ENCODE measurements at regions not wholly inside any gene's neighbourhood (a gene's known extent, or its start where the extent isn't known, plus 50 kb on each side); places are given as distances from the start of the nearest gene placed in this dataset.

DNA sequence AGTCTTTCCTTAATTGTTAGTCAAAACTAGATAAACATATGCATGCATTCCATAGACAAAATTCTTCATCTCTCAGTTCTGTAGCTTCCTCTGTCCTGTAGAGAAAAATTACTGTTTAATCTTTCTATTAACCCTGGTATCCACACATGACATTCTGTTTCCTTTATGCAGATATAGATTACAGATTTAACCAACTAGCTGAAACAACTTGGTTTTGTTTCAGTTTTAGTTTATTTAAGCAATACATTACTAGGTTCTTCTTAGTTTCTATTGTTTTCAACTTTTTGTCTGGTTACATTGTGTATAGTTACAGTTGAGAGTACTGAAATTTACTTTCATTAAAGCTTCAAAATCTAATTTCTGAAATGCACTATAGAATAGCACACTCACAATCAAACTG is 933.9 kb upstream of the EPHA5 start:
- TF ChIP-seq, protein P1, sequence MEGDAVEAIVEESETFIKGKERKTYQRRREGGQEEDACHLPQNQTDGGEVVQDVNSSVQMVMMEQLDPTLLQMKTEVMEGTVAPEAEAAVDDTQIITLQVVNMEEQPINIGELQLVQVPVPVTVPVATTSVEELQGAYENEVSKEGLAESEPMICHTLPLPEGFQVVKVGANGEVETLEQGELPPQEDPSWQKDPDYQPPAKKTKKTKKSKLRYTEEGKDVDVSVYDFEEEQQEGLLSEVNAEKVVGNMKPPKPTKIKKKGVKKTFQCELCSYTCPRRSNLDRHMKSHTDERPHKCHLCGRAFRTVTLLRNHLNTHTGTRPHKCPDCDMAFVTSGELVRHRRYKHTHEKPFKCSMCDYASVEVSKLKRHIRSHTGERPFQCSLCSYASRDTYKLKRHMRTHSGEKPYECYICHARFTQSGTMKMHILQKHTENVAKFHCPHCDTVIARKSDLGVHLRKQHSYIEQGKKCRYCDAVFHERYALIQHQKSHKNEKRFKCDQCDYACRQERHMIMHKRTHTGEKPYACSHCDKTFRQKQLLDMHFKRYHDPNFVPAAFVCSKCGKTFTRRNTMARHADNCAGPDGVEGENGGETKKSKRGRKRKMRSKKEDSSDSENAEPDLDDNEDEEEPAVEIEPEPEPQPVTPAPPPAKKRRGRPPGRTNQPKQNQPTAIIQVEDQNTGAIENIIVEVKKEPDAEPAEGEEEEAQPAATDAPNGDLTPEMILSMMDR (IDR thresholded peaks at IDR 0.05), result no peak
- TF ChIP-seq EP300 (IDR thresholded peaks at IDR 0.05) (no peak), POLR2AphosphoS5 (IDR thresholded peaks at IDR 0.05) (no peak)
- Histone ChIP-seq H3K4me3 (no peak overlapping the region), H3K4me1 (no peaks in the 10 kb centered on the region), H3K9me3 (no peaks in the 10 kb centered on the region), H3K36me3 (no peaks in the 10 kb centered on the region), H3K27ac (no peak overlapping the region), H3K27me3 (no peaks in the 10 kb centered on the region)
- no peak for DNase-seq
- intact Hi-C loops (cut with DNase I), result no loop called here

DNA sequence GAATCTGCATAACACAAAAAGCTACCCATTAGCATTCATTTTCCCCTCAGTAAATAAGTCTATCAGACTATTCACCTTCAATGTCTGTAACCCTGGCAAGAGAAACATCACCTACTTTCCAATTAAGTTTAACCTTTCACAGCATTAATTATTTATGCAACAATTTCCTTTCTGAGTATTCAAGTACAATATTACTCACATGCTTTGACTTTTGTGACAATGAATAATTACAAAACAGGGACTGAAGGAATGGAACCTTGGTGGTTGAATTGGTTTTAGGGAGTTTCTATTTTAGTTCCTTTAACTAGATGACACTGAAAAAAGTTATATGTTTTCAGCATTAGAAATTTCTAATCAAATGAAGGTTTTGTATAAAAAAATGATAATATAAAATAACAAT is 932.3 kb upstream of the EPHA5 start:
- no peak for DNase-seq
- intact Hi-C loops (cut with DNase I), result no loop called here

DNA sequence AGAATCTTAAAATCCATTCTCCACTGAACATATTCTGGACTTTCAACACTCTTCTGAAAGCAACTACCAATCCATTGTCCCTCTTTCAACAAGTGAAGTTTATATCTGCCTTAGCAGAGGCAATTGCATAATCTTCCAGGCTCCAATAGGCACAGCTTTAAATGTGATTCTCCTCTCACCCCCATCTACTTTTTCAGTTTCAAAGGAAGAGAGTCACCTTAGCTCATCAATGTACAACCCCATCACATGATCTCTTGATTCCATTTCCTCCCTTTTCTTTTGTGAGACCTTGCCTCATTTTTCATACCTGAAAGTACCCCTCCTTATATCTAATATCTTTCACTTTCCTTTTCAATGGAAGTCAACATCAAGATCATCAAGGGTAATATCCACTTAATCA is 921.7 kb upstream of the EPHA5 start:
- Histone ChIP-seq H3K4me1 (no peaks in the 10 kb centered on the region), H3K9me3 (no peaks in the 10 kb centered on the region), H3K27me3 (no peaks in the 10 kb centered on the region), H3K36me3 (no peaks in the 10 kb centered on the region), H3K4me3 (no peak overlapping the region), H3K27ac (no peak overlapping the region)
- intact Hi-C loops (cut with DNase I), result no loop called here
- no peak for DNase-seq
- TF ChIP-seq, protein P1 (IDR thresholded peaks at IDR 0.05), result no peak
- no peak for TF ChIP-seq POLR2AphosphoS5 (IDR thresholded peaks at IDR 0.05)

More for the DNA sequence above, 932.3 kb upstream of the EPHA5 start:
- Histone ChIP-seq H3K9me3 (no peaks in the 10 kb centered on the region), H3K4me3 (no peak overlapping the region), H3K4me1 (no peaks in the 10 kb centered on the region), H3K27me3 (no peaks in the 10 kb centered on the region), H3K27ac (no peak overlapping the region), H3K36me3 (no peaks in the 10 kb centered on the region)
- no peak for TF ChIP-seq POLR2AphosphoS5 (IDR thresholded peaks at IDR 0.05)
- no peak for TF ChIP-seq EP300 (IDR thresholded peaks at IDR 0.05)

DNA sequence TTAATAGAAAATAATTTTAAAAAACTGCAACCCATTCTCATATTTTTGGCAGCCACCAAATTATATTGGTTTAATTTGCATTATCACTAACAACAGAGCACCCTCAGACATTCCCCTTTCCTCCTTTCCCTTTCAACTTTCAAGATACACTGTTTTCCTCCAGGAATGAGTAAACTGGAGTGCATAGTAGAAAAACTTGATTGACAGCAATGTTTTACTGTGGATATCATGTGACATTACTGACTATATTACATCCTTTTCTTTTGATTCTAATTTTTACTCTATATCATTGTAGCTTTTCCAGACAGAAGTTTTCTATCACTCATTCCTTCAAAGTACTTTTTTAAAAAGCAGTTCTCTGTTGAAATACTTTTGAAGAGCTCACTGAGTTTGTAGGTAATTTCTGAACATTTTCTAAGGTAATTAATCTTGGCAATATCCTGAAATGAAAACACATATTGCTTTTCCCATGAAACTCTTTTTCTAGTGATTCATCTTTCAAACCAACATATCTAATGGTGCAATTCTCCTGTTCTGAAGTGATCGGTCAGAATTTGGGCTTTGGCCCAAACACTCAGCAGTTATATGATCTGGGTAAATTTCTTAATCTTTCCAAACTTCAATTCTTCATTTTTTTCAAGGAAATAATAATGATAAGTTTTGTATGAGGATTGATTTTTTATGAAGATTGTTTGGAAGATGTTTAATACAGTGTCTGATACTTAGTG is 920.4 kb upstream of the EPHA5 start:
- Histone ChIP-seq H3K27me3 (no peaks in the 10 kb centered on the region), H3K36me3 (no peaks in the 10 kb centered on the region), H3K9me3 (no peaks in the 10 kb centered on the region), H3K4me3 (no peak overlapping the region), H3K4me1 (no peaks in the 10 kb centered on the region), H3K27ac (no peak overlapping the region)
- no peak for DNase-seq
- 79 to 96% methylated on average over 1 of the region's 1 CpG for WGBS, 2 donors
- TF ChIP-seq POLR2A (IDR thresholded peaks at IDR 0.05), result no peak
- TF ChIP-seq POLR2AphosphoS5 (IDR thresholded peaks at IDR 0.05), result no peak
- no peak for TF ChIP-seq EP300 (IDR thresholded peaks at IDR 0.05)
- TF ChIP-seq, protein P1 (IDR thresholded peaks at IDR 0.05), result no peak
- intact Hi-C loops (cut with DNase I), result no loop called here

DNA sequence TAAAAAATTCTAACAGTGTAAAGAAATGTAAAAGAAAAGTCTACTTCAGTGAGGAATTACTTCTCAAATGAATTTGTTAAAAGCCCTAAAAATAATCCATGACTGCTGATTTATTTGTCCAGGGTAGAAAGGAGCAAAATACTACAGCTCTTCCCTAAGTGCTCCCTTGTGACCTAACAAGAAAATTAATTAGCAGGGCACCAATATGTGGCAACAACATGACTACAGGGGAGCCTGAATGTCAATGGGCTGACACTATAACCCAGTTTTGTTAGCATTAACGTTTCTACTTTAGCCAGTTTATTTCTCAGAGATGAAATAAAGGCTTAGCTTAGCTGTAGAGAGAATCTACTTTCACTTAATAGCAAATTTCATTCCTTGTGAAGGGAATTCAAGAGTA is 918.9 kb upstream of the EPHA5 start:
- H3K27ac ChIP-seq, result no peak overlapping the region
- 16 to 34% methylated on average over 1 of the region's 1 CpG for WGBS, 2 donors
- no peak overlapping the region for H3K4me3 ChIP-seq
- intact Hi-C loops (cut with DNase I), result no loop called here
- no peaks in the 10 kb centered on the region for H3K9me3 ChIP-seq
- TF ChIP-seq, protein P1 (IDR thresholded peaks at IDR 0.05), result no peak
- TF ChIP-seq EP300 (IDR thresholded peaks at IDR 0.05) (no peak), POLR2A (IDR thresholded peaks at IDR 0.05) (no peak), POLR2AphosphoS5 (IDR thresholded peaks at IDR 0.05) (no peak)
- DNase-seq, result no peak
- no peaks in the 10 kb centered on the region for H3K27me3 ChIP-seq
- no peaks in the 10 kb centered on the region for H3K36me3 ChIP-seq
- no peaks in the 10 kb centered on the region for H3K4me1 ChIP-seq
